ENCODE measurements at regions not wholly inside any gene's neighbourhood (a gene's known extent, or its start where the extent isn't known, plus 50 kb on each side); places are given as distances from the start of the nearest gene placed in this dataset.

- H3K4me3 ChIP-seq, result no peak overlapping the region
- H3K27ac ChIP-seq, result no peak overlapping the region
- H3K4me1 ChIP-seq, result no peaks in the 10 kb centered on the region
- no peaks in the 10 kb centered on the region for H3K27me3 ChIP-seq
- no peaks in the 10 kb centered on the region for H3K9me3 ChIP-seq
- TF ChIP-seq CTCF (IDR thresholded peaks at IDR 0.05), result no peak
- no peak for DNase-seq (ENCODE audit: low spot score in 2 of 2)
- intact Hi-C loops (cut with DNase I), result no loop called here
- no peaks in the 10 kb centered on the region for H3K36me3 ChIP-seq
These were observed 508.8 kb upstream of the CDH8 start for GRCh38 chr16:62545039-62545438.

- DNase-seq (ENCODE audit: low spot score in 2 of 2), result no peak
- TF ChIP-seq CTCF (IDR thresholded peaks at IDR 0.05), result no peak
- no peaks in the 10 kb centered on the region for H3K27me3 ChIP-seq
- H3K4me1 ChIP-seq, result no peaks in the 10 kb centered on the region
- intact Hi-C loops (cut with DNase I), result no loop called here
- H3K9me3 ChIP-seq, result no peaks in the 10 kb centered on the region
- H3K27ac ChIP-seq, result no peak overlapping the region
- no peaks in the 10 kb centered on the region for H3K36me3 ChIP-seq
- no peak overlapping the region for H3K4me3 ChIP-seq
These were observed 507.3 kb upstream of the CDH8 start for GRCh38 chr16:62543516-62543915.

- Histone ChIP-seq H3K36me3 (no peaks in the 10 kb centered on the region), H3K9me3 (no peaks in the 10 kb centered on the region), H3K27me3 (no peaks in the 10 kb centered on the region), H3K4me3 (no peak overlapping the region), H3K4me1 (no peaks in the 10 kb centered on the region), H3K27ac (no peak overlapping the region)
- intact Hi-C loops (cut with DNase I), result no loop called here
- no peak for TF ChIP-seq CTCF (IDR thresholded peaks at IDR 0.05)
- DNase-seq (ENCODE audit: low spot score in 2 of 2), result no peak
These were observed 503.4 kb upstream of the CDH8 start for GRCh38 chr16:62539657-62540056.

- intact Hi-C loops (cut with DNase I), result no loop called here
These were observed 494.2 kb upstream of the CDH8 start for GRCh38 chr16:62530426-62530825.

GRCh38 chr16:62516001-62516400, 479.8 kb upstream of the CDH8 start:
- Histone ChIP-seq H3K4me1 (no peaks in the 10 kb centered on the region), H3K9me3 (no peaks in the 10 kb centered on the region), H3K36me3 (no peaks in the 10 kb centered on the region), H3K4me3 (no peak overlapping the region), H3K27me3 (no peaks in the 10 kb centered on the region), H3K27ac (no peak overlapping the region)
- TF ChIP-seq CTCF (IDR thresholded peaks at IDR 0.05), result no peak
- intact Hi-C loops (cut with DNase I), result no loop called here
- DNase-seq (ENCODE audit: low spot score in 2 of 2), result no peak

More at GRCh38 chr16:62530426-62530825, 494.2 kb upstream of the CDH8 start:
- Histone ChIP-seq H3K36me3 (no peaks in the 10 kb centered on the region), H3K27ac (no peak overlapping the region), H3K9me3 (no peaks in the 10 kb centered on the region), H3K4me1 (no peaks in the 10 kb centered on the region), H3K27me3 (no peaks in the 10 kb centered on the region), H3K4me3 (no peak overlapping the region)
- TF ChIP-seq CTCF (IDR thresholded peaks at IDR 0.05), result no peak
- no peak for DNase-seq (ENCODE audit: low spot score in 2 of 2)

- no peaks in the 10 kb centered on the region for H3K27me3 ChIP-seq
- no peaks in the 10 kb centered on the region for H3K4me1 ChIP-seq
- H3K9me3 ChIP-seq, result no peaks in the 10 kb centered on the region
- TF ChIP-seq CTCF (IDR thresholded peaks at IDR 0.05), result no peak
- intact Hi-C loops (cut with DNase I), result no loop called here
- DNase-seq (ENCODE audit: low spot score in 2 of 2), result no peak
- no peak overlapping the region for H3K27ac ChIP-seq
- H3K36me3 ChIP-seq, result no peaks in the 10 kb centered on the region
- no peak overlapping the region for H3K4me3 ChIP-seq
These were observed 466.8 kb upstream of the CDH8 start for GRCh38 chr16:62503073-62503472.

Measured in ascending aorta (tissue), 2 donors.